ENCODE measurements at regions not wholly inside any gene's neighbourhood (a gene's known extent, or its start where the extent isn't known, plus 50 kb on each side); places are given as distances from the start of the nearest gene placed in this dataset.

DNA sequence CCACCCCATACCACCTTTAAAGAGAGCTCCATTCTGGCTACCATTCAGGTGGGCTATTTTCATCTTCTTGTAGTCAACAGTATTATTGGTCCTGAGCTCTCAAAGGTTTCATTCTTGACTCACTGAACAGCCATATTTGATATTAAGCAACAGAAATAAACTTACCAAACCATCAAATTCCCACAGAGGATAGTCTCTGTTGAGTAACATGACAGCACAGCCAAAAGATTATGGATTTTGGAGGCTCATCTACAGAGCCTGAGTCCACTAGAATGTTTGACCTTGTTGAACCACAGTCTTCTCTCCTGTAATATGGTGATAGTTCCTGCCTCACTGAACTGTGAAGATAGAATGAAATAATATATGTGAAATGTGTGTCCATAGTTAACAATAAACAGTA is 276.3 kb upstream of the LDB2 start:
- no peak overlapping the region for H3K4me3 ChIP-seq (ENCODE audit: low read depth, low read length)
- TF ChIP-seq, protein P1, sequence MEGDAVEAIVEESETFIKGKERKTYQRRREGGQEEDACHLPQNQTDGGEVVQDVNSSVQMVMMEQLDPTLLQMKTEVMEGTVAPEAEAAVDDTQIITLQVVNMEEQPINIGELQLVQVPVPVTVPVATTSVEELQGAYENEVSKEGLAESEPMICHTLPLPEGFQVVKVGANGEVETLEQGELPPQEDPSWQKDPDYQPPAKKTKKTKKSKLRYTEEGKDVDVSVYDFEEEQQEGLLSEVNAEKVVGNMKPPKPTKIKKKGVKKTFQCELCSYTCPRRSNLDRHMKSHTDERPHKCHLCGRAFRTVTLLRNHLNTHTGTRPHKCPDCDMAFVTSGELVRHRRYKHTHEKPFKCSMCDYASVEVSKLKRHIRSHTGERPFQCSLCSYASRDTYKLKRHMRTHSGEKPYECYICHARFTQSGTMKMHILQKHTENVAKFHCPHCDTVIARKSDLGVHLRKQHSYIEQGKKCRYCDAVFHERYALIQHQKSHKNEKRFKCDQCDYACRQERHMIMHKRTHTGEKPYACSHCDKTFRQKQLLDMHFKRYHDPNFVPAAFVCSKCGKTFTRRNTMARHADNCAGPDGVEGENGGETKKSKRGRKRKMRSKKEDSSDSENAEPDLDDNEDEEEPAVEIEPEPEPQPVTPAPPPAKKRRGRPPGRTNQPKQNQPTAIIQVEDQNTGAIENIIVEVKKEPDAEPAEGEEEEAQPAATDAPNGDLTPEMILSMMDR (IDR thresholded peaks at IDR 0.05; ENCODE audit: insufficient read depth, low read depth, low read length, missing control alignments), result no peak
- no peak for DNase-seq (ENCODE audit: low read depth)

DNA sequence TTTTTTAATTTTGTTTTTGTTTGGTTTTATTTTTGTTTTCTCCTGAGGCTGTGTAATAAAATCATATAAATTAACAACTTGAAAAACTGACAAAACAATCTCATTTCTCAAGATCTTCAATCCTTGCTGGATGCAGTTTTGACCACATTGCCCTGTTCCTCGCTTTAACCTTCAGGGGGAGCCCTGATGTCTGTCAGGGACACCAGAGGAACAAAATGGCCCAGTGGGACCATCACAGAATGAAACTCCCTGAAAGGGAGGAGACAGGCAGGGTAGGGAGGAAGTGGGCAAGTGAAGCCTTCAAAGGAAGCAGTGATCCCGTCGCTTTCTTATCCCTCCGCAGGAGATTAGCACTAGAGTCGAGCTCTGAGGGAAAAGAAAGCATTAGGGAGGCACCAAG is 274.9 kb upstream of the LDB2 start:
- TF ChIP-seq, protein P1 (IDR thresholded peaks at IDR 0.05; ENCODE audit: insufficient read depth, low read depth, low read length, missing control alignments), result peak; percentile 4
- H3K4me3 ChIP-seq (ENCODE audit: low read depth, low read length), result no peak overlapping the region
- peak; percentile 33 for DNase-seq (ENCODE audit: low read depth)

DNA sequence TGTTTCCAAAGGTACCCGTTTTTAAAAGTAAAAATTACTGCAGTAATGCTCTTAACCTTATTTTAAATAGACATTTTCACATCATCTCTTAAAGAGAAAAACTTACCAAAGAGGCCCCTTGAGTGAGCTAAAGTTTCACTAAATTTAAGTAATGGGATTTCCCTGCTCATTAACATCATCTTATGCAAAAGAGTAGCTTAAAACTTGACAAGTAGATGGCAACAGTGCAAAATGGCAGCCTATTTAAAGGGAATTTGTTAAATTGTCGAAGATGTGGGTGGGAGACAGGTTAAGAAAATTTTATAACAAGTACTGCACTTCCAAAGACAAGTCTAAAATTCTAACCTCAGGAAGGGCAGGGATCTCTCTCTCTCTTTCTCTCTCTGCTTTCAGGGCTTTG is 271.7 kb upstream of the LDB2 start:
- TF ChIP-seq, protein P1 (IDR thresholded peaks at IDR 0.05; ENCODE audit: insufficient read depth, low read depth, low read length, missing control alignments), result no peak
- DNase-seq (ENCODE audit: low read depth), result peak; percentile 25
- no peak overlapping the region for H3K4me3 ChIP-seq (ENCODE audit: low read depth, low read length)

DNA sequence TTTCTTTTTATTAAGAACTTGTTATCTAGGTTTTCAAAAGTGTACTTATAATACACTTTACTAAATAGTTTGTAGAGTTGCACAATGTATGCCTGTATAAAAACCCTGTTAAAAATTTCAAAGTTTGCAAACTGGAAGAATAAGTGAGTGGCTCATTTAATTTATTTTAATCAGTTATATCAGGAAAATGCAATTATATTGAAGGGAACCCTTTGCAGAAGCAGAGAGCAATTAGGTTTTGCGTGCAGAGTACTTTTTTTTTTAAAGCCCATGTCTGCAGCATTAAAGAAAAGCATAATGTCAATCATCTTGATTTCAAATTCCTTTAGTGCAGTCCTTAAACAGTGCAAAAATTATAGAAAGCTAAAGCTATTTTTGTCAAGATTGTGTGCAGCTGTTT is 271.3 kb upstream of the LDB2 start:
- H3K4me3 ChIP-seq (ENCODE audit: low read depth, low read length), result no peak overlapping the region
- TF ChIP-seq, protein P1 (IDR thresholded peaks at IDR 0.05; ENCODE audit: insufficient read depth, low read depth, low read length, missing control alignments), result no peak
- DNase-seq (ENCODE audit: low read depth), result no peak

DNA sequence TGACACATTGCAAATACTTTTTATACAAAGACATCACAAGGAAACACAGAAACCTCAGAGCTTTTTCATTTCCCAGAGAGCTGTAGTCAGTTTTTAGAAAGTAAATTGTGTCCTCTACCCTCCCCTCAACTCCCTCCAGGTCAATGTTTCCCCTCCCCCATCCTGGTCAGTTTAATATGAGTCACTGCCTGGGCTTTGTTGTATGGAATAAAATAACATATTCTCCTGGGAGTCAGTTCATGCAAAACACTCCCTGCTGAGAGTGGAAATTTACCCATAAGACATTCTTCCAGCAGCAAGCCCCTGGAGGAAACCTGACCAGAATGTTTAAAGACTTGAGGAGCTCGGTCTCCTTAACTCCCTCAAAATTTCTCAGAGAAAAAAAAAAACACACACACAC is 270.1 kb upstream of the LDB2 start:
- DNase-seq (ENCODE audit: low read depth), result peak; percentile 11
- no peak overlapping the region for H3K4me3 ChIP-seq (ENCODE audit: low read depth, low read length)
- TF ChIP-seq, protein P1 (IDR thresholded peaks at IDR 0.05; ENCODE audit: insufficient read depth, low read depth, low read length, missing control alignments), result no peak

DNA sequence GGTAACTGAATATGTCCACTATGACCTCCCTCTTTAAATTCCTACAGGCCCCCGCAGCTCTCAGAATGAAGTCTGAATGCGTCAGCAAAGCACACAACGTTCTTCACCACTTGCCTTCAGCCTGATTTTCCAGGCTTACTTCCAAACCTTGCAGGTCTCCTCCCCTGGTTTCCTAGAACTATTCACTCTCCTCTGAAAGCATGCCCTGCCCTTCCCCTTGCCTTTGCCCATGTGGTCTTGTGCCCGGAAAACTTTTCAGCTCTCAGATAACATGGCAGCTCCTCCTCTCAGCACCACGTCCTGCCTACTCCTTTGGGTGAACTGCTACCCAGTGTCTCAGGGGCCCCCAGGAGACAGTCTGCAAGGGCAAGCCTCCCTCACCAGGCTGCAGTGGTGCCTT is 268.5 kb upstream of the LDB2 start:
- no peak for DNase-seq (ENCODE audit: low read depth)
- TF ChIP-seq, protein P1 (IDR thresholded peaks at IDR 0.05; ENCODE audit: insufficient read depth, low read depth, low read length, missing control alignments), result no peak
- no peak overlapping the region for H3K4me3 ChIP-seq (ENCODE audit: low read depth, low read length)

DNA sequence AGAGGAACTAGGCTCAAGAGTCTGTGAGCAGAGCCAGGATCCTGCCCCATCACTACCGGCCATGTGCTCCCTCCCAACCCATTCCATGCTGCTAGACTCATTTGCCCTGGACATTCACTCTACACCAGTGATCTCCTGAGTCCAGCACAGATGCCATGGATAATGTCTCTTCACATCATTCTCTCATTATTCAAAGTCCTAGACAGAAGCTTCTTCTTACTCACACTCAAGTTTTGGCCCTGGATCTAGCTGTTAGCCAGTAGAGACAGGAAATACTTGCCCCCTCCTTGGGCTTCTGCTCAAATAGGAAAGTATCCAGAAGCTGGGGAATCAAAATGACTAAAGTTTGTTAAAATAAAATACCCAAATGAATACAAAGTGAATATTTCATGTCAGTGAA is 266.8 kb upstream of the LDB2 start:
- no peak for DNase-seq (ENCODE audit: low read depth)
- no peak overlapping the region for H3K4me3 ChIP-seq (ENCODE audit: low read depth, low read length)
- TF ChIP-seq, protein P1 (IDR thresholded peaks at IDR 0.05; ENCODE audit: insufficient read depth, low read depth, low read length, missing control alignments), result no peak
